Heart left ventricle (tissue), 13 donors: ENCODE measurements at regions not wholly inside any gene's neighbourhood (a gene's known extent, or its start where the extent isn't known, plus 50 kb on each side); places are given as distances from the start of the nearest gene placed in this dataset.

Experiments used
- POLR2A ChIP-seq, 2 donors: fragments of 450-650 bp; IDR thresholded peaks; one replicate each; pipeline ENCODE4 v1.6.1; 2017; ENCODE audit warnings: antibody characterized with exemption in 2 of 2, mild to moderate bottlenecking in 2 of 2, moderate library complexity in 2 of 2
- TF ChIP-seq, protein P1 (sequence below), 12 donors: fragments of 200-600 bp; sonication (generic) in 4 of 12; IDR thresholded peaks; one replicate each; pipeline versions ENCODE4 v1.5.0 to v1.8.0; 2018 to 2022; ENCODE audit warnings: antibody characterized with exemption in 12 of 12, mild to moderate bottlenecking in 5 of 12
- donor health status: ischemic (EF 13 %, LVEDD 7.1; RV severe dilation, severe dysfunction).
- donor health status: DM: no; HTN: yes; CAD: no.
- donor health status: DM: no; HTN: no; CAD: no.
- donor health status: ischemic (EF 25% LVEDD 6.9; RV normal size, moderate dysfunction).
- donor health status: ischemic (EF 25% LVEDD 5.7; RV mildly dilated, moderate dysfunction).
- donor health status: ischemic (EF 35%, LVEDD 5.7; RV mildly dilated, moderate dysfunction).
- donor health status: nonischemic (EF 11% LVEDD 7.7; RV severe dilation, severe dysfunction).
- donor health status: DM: yes; HTN: yes; CAD: no.
- donor health status: PGD.
- donor health status: ischemic (EF 29% LVEDD 5.4; RV normal size, mild dysfunction).
- donor health status: nonischemic (EF 23%, LVEDD 6.1; RV moderate dilation, normal function).

DNA sequence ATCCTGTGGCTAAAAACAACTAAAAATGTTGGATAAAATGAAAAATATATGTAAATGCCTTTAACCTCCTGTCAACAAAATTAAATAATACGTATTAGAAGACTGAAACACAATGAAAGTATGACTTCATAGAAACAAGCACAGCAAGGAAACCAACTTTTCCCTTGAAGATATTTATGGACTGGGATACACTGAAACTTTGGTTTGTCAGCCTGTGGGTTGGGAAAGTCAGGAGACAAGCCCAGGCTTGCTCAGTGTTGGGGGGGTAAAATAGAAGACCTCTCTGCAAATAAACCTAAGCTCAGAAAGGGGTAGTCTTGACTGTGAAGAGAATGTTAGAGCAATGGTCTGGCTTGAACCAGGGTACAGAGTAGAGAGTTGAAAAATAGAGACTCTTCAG lies 454.5 kb downstream of the FBXO15 start:
- no peak for TF ChIP-seq POLR2A (IDR thresholded peaks at IDR 0.05)
- TF ChIP-seq, protein P1, sequence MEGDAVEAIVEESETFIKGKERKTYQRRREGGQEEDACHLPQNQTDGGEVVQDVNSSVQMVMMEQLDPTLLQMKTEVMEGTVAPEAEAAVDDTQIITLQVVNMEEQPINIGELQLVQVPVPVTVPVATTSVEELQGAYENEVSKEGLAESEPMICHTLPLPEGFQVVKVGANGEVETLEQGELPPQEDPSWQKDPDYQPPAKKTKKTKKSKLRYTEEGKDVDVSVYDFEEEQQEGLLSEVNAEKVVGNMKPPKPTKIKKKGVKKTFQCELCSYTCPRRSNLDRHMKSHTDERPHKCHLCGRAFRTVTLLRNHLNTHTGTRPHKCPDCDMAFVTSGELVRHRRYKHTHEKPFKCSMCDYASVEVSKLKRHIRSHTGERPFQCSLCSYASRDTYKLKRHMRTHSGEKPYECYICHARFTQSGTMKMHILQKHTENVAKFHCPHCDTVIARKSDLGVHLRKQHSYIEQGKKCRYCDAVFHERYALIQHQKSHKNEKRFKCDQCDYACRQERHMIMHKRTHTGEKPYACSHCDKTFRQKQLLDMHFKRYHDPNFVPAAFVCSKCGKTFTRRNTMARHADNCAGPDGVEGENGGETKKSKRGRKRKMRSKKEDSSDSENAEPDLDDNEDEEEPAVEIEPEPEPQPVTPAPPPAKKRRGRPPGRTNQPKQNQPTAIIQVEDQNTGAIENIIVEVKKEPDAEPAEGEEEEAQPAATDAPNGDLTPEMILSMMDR (IDR thresholded peaks at IDR 0.05), result no peak
